ENCODE measurements at regions not wholly inside any gene's neighbourhood (a gene's known extent, or its start where the extent isn't known, plus 50 kb on each side); places are given as distances from the start of the nearest gene placed in this dataset.

GRCh38 chr1:228983661-228984060 lies 248.4 kb downstream of the RHOU start:
- intact Hi-C loops (cut with DNase I; ENCODE audit: low total_unique reads), result no loop called here
- Histone ChIP-seq H3K4me1 (peaks cover 0 to 24% (median 16%) of the 10 kb centered on the region in 4 donors), H3K27me3 (no peaks in the 10 kb centered on the region), H3K9me3 (no peaks in the 10 kb centered on the region), H3K36me3 (no peaks in the 10 kb centered on the region), H3K27ac (no peak overlapping the region), H3K4me3 (no peak overlapping the region)
- no peak for TF ChIP-seq CTCF (IDR thresholded peaks at IDR 0.05)
- peak in 1 of 2 donors; percentile 6 for DNase-seq

GRCh38 chr1:228984107-228984506 lies 248.8 kb downstream of the RHOU start:
- Histone ChIP-seq H3K4me3 (no peak overlapping the region), H3K27ac (no peak overlapping the region), H3K27me3 (no peaks in the 10 kb centered on the region), H3K9me3 (no peaks in the 10 kb centered on the region), H3K36me3 (no peaks in the 10 kb centered on the region), H3K4me1 (peaks cover 0 to 20% (median 12%) of the 10 kb centered on the region in 4 donors)
- peak in 1 of 2 donors; percentile 6 for DNase-seq
- intact Hi-C loops (cut with DNase I; ENCODE audit: low total_unique reads), result no loop called here
- TF ChIP-seq CTCF (IDR thresholded peaks at IDR 0.05), result no peak

- Histone ChIP-seq H3K4me1 (peaks cover 0 to 16% (median 11%) of the 10 kb centered on the region in 4 donors), H3K4me3 (no peak overlapping the region), H3K27ac (no peak overlapping the region), H3K27me3 (no peaks in the 10 kb centered on the region), H3K36me3 (no peaks in the 10 kb centered on the region), H3K9me3 (no peaks in the 10 kb centered on the region)
- peak in 1 of 2 donors; percentile 60 for DNase-seq
- intact Hi-C loops (cut with DNase I; ENCODE audit: low total_unique reads), result no loop called here
- TF ChIP-seq CTCF (IDR thresholded peaks at IDR 0.05), result no peak
Observed at GRCh38 chr1:228984646-228985631, 249.7 kb downstream of the RHOU start.

GRCh38 chr1:228985661-228986060 lies 250.4 kb downstream of the RHOU start:
- H3K36me3 ChIP-seq, result no peaks in the 10 kb centered on the region
- DNase-seq, result peak in 1 of 2 donors; percentile 47

More at GRCh38 chr1:228985661-228986060, 250.4 kb downstream of the RHOU start:
- H3K27ac ChIP-seq, result no peak overlapping the region
- TF ChIP-seq CTCF (IDR thresholded peaks at IDR 0.05), result no peak
- no peak overlapping the region for H3K4me3 ChIP-seq
- intact Hi-C loops (cut with DNase I; ENCODE audit: low total_unique reads), result no loop called here
- no peaks in the 10 kb centered on the region for H3K27me3 ChIP-seq
- H3K4me1 ChIP-seq, result peaks cover 0 to 16% (median 16%) of the 10 kb centered on the region in 4 donors
- no peaks in the 10 kb centered on the region for H3K9me3 ChIP-seq

Data from tibial artery (tissue), 4 donors.